ENCODE measurements at regions not wholly inside any gene's neighbourhood (a gene's known extent, or its start where the extent isn't known, plus 50 kb on each side); places are given as distances from the start of the nearest gene placed in this dataset.

GRCh38 chr4:32633421-32633820 is 1913.3 kb downstream of the PCDH7 start:
- no peaks in the 10 kb centered on the region for H3K27me3 ChIP-seq (ENCODE audit: low read length)
- DNase-seq (no peak), ATAC-seq (no peak)
- H3K4me3 ChIP-seq (ENCODE audit: low read length) = no peak overlapping the region
- intact Hi-C loops (cut with micrococcal nuclease) = no loop called here
- no peaks in the 10 kb centered on the region for H3K9me2 ChIP-seq (replicated peaks; ENCODE audit: low read length)
- H3K79me2 ChIP-seq (ENCODE audit: low read length) = no peaks in the 10 kb centered on the region
- H3F3A ChIP-seq (ENCODE audit: low read length, unreplicated experiment) = no peaks in the 10 kb centered on the region
- H2AFZ ChIP-seq (ENCODE audit: low read length) = no peak overlapping the region
- no peak overlapping the region for H3K9ac ChIP-seq (ENCODE audit: low read length)
- H4K20me1 ChIP-seq (ENCODE audit: low read length) = no peaks in the 10 kb centered on the region
- TF ChIP-seq CTCF (conservative IDR thresholded peaks at IDR 0.05; ENCODE audit: low read depth, low read length) (no peak), EZH2phosphoT487 (IDR thresholded peaks at IDR 0.05; ENCODE audit: borderline replicate concordance, low read length) (no peak), EZH2 (IDR thresholded peaks at IDR 0.05; ENCODE audit: low read length, unreplicated experiment) (no peak)
- no peaks in the 10 kb centered on the region for H3K36me3 ChIP-seq (ENCODE audit: low read depth, low read length)
- no peaks in the 10 kb centered on the region for H3K4me1 ChIP-seq (ENCODE audit: insufficient read depth, low read length)
- H3K27ac ChIP-seq (ENCODE audit: low read length) = no peak overlapping the region
- no peaks in the 10 kb centered on the region for H3K9me3 ChIP-seq (ENCODE audit: low read length)
- ChIA-PET POLR2A (ENCODE audit: unreplicated experiment) (interaction anchor here (0.7 kb wide), 1 partner anchor 470 kb away, joined by 3 read pairs; no protein-coding TSS in a partner anchor), CTCF (no interaction called here)
- no peak overlapping the region for H3K4me2 ChIP-seq (ENCODE audit: low read length)
- no TSS peak for BruUV-seq (replicated peaks)

GRCh38 chr4:32645653-32646052 is 1925.5 kb downstream of the PCDH7 start:
- CTCF ChIA-PET = no interaction called here
- POLR2A ChIA-PET (ENCODE audit: unreplicated experiment) = no interaction called here
- ATAC-seq = no peak

GRCh38 chr4:32658019-32658418 is 1937.8 kb downstream of the PCDH7 start:
- Histone ChIP-seq H3K79me2 (ENCODE audit: low read length) (no peaks in the 10 kb centered on the region), H3K27ac (ENCODE audit: low read length) (no peak overlapping the region), H3K36me3 (ENCODE audit: low read depth, low read length) (no peaks in the 10 kb centered on the region), H3F3A (ENCODE audit: low read length, unreplicated experiment) (no peaks in the 10 kb centered on the region), H3K4me3 (ENCODE audit: low read length) (no peak overlapping the region), H3K27me3 (ENCODE audit: low read length) (no peaks in the 10 kb centered on the region), H3K4me2 (ENCODE audit: low read length) (no peak overlapping the region), H4K20me1 (ENCODE audit: low read length) (no peaks in the 10 kb centered on the region), H3K9me2 (replicated peaks; ENCODE audit: low read length) (no peaks in the 10 kb centered on the region), H2AFZ (ENCODE audit: low read length) (no peak overlapping the region), H3K4me1 (ENCODE audit: insufficient read depth, low read length) (no peaks in the 10 kb centered on the region), H3K9ac (ENCODE audit: low read length) (no peak overlapping the region), H3K9me3 (ENCODE audit: low read length) (no peaks in the 10 kb centered on the region)
- no TSS peak for BruUV-seq (replicated peaks)
- no peak for ATAC-seq
- TF ChIP-seq CTCF (conservative IDR thresholded peaks at IDR 0.05; ENCODE audit: low read depth, low read length) = no peak
- no peak for TF ChIP-seq EZH2 (IDR thresholded peaks at IDR 0.05; ENCODE audit: low read length, unreplicated experiment)
- TF ChIP-seq EZH2phosphoT487 (IDR thresholded peaks at IDR 0.05; ENCODE audit: borderline replicate concordance, low read length) = no peak
- POLR2A ChIA-PET (ENCODE audit: unreplicated experiment) = no interaction called here
- CTCF ChIA-PET = no interaction called here
- no peak for DNase-seq
- intact Hi-C loops (cut with micrococcal nuclease) = no loop called here

More at GRCh38 chr4:32645653-32646052, 1925.5 kb downstream of the PCDH7 start:
- no peaks in the 10 kb centered on the region for H3K27me3 ChIP-seq (ENCODE audit: low read length)
- no peaks in the 10 kb centered on the region for H3K9me2 ChIP-seq (replicated peaks; ENCODE audit: low read length)
- H3K27ac ChIP-seq (ENCODE audit: low read length) = no peak overlapping the region
- no peak for TF ChIP-seq EZH2phosphoT487 (IDR thresholded peaks at IDR 0.05; ENCODE audit: borderline replicate concordance, low read length)
- no peak for TF ChIP-seq CTCF (conservative IDR thresholded peaks at IDR 0.05; ENCODE audit: low read depth, low read length)
- no peak for TF ChIP-seq EZH2 (IDR thresholded peaks at IDR 0.05; ENCODE audit: low read length, unreplicated experiment)
- DNase-seq = no peak
- no peaks in the 10 kb centered on the region for H4K20me1 ChIP-seq (ENCODE audit: low read length)
- H3K36me3 ChIP-seq (ENCODE audit: low read depth, low read length) = no peaks in the 10 kb centered on the region
- H3K4me2 ChIP-seq (ENCODE audit: low read length) = no peak overlapping the region
- no TSS peak for BruUV-seq (replicated peaks)
- H2AFZ ChIP-seq (ENCODE audit: low read length) = no peak overlapping the region
- intact Hi-C loops (cut with micrococcal nuclease) = no loop called here
- no peak overlapping the region for H3K4me3 ChIP-seq (ENCODE audit: low read length)
- H3K9me3 ChIP-seq (ENCODE audit: low read length) = no peaks in the 10 kb centered on the region
- H3K79me2 ChIP-seq (ENCODE audit: low read length) = no peaks in the 10 kb centered on the region
- H3K9ac ChIP-seq (ENCODE audit: low read length) = no peak overlapping the region
- H3F3A ChIP-seq (ENCODE audit: low read length, unreplicated experiment) = no peaks in the 10 kb centered on the region
- no peaks in the 10 kb centered on the region for H3K4me1 ChIP-seq (ENCODE audit: insufficient read depth, low read length)
